SHP77 treated with DMSO at 0.1 percent for 48 hours (cell line): ENCODE measurements at regions not wholly inside any gene's neighbourhood (a gene's known extent, or its start where the extent isn't known, plus 50 kb on each side); places are given as distances from the start of the nearest gene placed in this dataset.

Source experiments
- DNase-seq: peaks from one replicate; lab custom pipeline; 2025; lab: John Stamatoyannopoulos, UW

GRCh38 chr18:37673671-37674070, 108.1 kb upstream of the CELF4 start:
- DNase-seq = no peak

GRCh38 chr18:37672932-37673595, 107.5 kb upstream of the CELF4 start:
- DNase-seq = no peak

GRCh38 chr18:37672001-37672400, 106.4 kb upstream of the CELF4 start:
- no peak for DNase-seq

- no peak for DNase-seq
These were observed 105.9 kb upstream of the CELF4 start for GRCh38 chr18:37671530-37671929.

GRCh38 chr18:37671119-37671518, 105.5 kb upstream of the CELF4 start:
- DNase-seq = no peak

- no peak for DNase-seq
These were observed 104.5 kb upstream of the CELF4 start for GRCh38 chr18:37669991-37670534.

GRCh38 chr18:37668971-37669747, 103.6 kb upstream of the CELF4 start:
- peak; percentile 36 for DNase-seq

GRCh38 chr18:37667836-37668235, 102.2 kb upstream of the CELF4 start:
- DNase-seq = no peak

- no peak for DNase-seq
These were observed 101.4 kb upstream of the CELF4 start for GRCh38 chr18:37666991-37667390.

- no peak for DNase-seq
These were observed 100.9 kb upstream of the CELF4 start for GRCh38 chr18:37666451-37666850.

- no peak for DNase-seq
These were observed 99.7 kb upstream of the CELF4 start for GRCh38 chr18:37665346-37665745.

GRCh38 chr18:37663446-37663845, 97.8 kb upstream of the CELF4 start:
- no peak for DNase-seq

- DNase-seq = no peak
These were observed 97.1 kb upstream of the CELF4 start for GRCh38 chr18:37662546-37663339.

- no peak for DNase-seq
These were observed 96.5 kb upstream of the CELF4 start for GRCh38 chr18:37662099-37662498.

GRCh38 chr18:37661478-37661877, 95.9 kb upstream of the CELF4 start:
- no peak for DNase-seq

- no peak for DNase-seq
These were observed 95.5 kb upstream of the CELF4 start for GRCh38 chr18:37661061-37661460.

GRCh38 chr18:37660658-37661057, 95.1 kb upstream of the CELF4 start:
- no peak for DNase-seq

- DNase-seq = no peak
These were observed 94.3 kb upstream of the CELF4 start for GRCh38 chr18:37659906-37660305.

GRCh38 chr18:37658894-37659293, 93.3 kb upstream of the CELF4 start:
- DNase-seq = no peak

GRCh38 chr18:37657493-37657892, 91.9 kb upstream of the CELF4 start:
- no peak for DNase-seq

- no peak for DNase-seq
These were observed 89.3 kb upstream of the CELF4 start for GRCh38 chr18:37654731-37655369.

GRCh38 chr18:37654034-37654433, 88.4 kb upstream of the CELF4 start:
- no peak for DNase-seq
